MCF 10A (cell line): ENCODE measurements at regions not wholly inside any gene's neighbourhood (a gene's known extent, or its start where the extent isn't known, plus 50 kb on each side); places are given as distances from the start of the nearest gene placed in this dataset.
A peak's percentile ranks its signal among the peaks of the same experiment; 100 is the strongest.

Source experiments
- BruUV-seq: library from RNA; stranded (reverse); fragments of 400-500 nt; replicated peaks from 2 replicates; lab custom pipeline; 2021; lab: Mats Ljungman, UMichigan
- CTCF ChIA-PET: fragments of 300-600 bp; sonication (Branson Sonifier 250); formaldehyde crosslinking; extraction: SDS; loops from one replicate; lab custom pipeline; 2021; ENCODE audit warnings: antibody characterized with exemption, inconsistent platforms; lab: Yijun Ruan, JAX
- POLR2A ChIA-PET: fragments of 300-600, 350-650 bp; sonication (Branson Sonifier 250); formaldehyde crosslinking; extraction: SDS; loops from one replicate; lab custom pipeline; 2020; ENCODE audit warnings: antibody characterized with exemption, inconsistent platforms; lab: Yijun Ruan, JAX
- DNase-seq: peaks from one replicate; pipeline ENCODE4 v3.0.0-alpha.2; 2018; ENCODE audit not compliant: unreplicated experiment
- H3K27ac Mint-ChIP-seq: one replicate; pipeline ENCODE4 v1.8.0; 2022; ENCODE audit warnings: mild to moderate bottlenecking, low read depth, mixed read lengths; ENCODE audit not compliant: unreplicated experiment
- H3K27me3 Mint-ChIP-seq: one replicate; pipeline ENCODE4 v1.8.0; 2022; ENCODE audit warnings: mixed read lengths; ENCODE audit not compliant: insufficient read depth, unreplicated experiment
- H3K36me3 Mint-ChIP-seq: one replicate; pipeline ENCODE4 v1.8.0; 2022; ENCODE audit warnings: mild to moderate bottlenecking, moderate library complexity, mixed read lengths; ENCODE audit not compliant: insufficient read depth, unreplicated experiment
- H3K4me1 Mint-ChIP-seq: one replicate; pipeline ENCODE4 v1.8.0; 2022; ENCODE audit warnings: mixed read lengths; ENCODE audit not compliant: insufficient read depth, unreplicated experiment
- H3K4me3 Mint-ChIP-seq: one replicate; pipeline ENCODE4 v1.8.0; 2022; ENCODE audit warnings: mild to moderate bottlenecking, moderate library complexity, mixed read lengths; ENCODE audit not compliant: unreplicated experiment
- H3K9me3 Mint-ChIP-seq: one replicate; pipeline ENCODE4 v1.8.0; 2022; ENCODE audit warnings: mixed read lengths; ENCODE audit not compliant: unreplicated experiment
- CTCF ChIP-seq: fragments of 200-600 bp; IDR thresholded peaks from one replicate; pipeline ENCODE4 v1.8.0; 2022; ENCODE audit warnings: antibody characterized with exemption, mild to moderate bottlenecking; ENCODE audit not compliant: unreplicated experiment
- intact Hi-C: fragments of 100-400 bp; cut with micrococcal nuclease; formaldehyde crosslinking; loops from 2 replicates; pipeline ENCODE4 v1.14.1; 2022

GRCh38 chr10:83274088-83274487 is 865.2 kb upstream of the GHITM start:
- H3K27ac Mint-ChIP-seq, result no peak overlapping the region
- no peaks in the 10 kb centered on the region for H3K36me3 Mint-ChIP-seq
- no peak for TF ChIP-seq CTCF
- no peaks in the 10 kb centered on the region for H3K9me3 Mint-ChIP-seq
- no TSS peak for BruUV-seq
- peak; percentile 2 for DNase-seq
- no peak overlapping the region for H3K4me3 Mint-ChIP-seq
- ChIA-PET CTCF (interaction anchor here (0.6 to 3.5 kb wide), 3 partner anchors 104 to 876 kb away, joined by 3 to 10 read pairs (median 4); no protein-coding TSS in a partner anchor), POLR2A (interaction anchor here (0.6 kb wide), 1 partner anchor 96 kb away, joined by 3 read pairs; no protein-coding TSS in a partner anchor)
- intact Hi-C loops, result no loop called here
- H3K27me3 Mint-ChIP-seq, result no peaks in the 10 kb centered on the region
- no peaks in the 10 kb centered on the region for H3K4me1 Mint-ChIP-seq

- ChIA-PET CTCF (interaction anchor here (0.7 to 3.5 kb wide), 3 partner anchors 9 to 594 kb away, joined by 3 to 10 read pairs (median 4); no protein-coding TSS in a partner anchor), POLR2A (no interaction called here)
- Mint-ChIP-seq H3K27me3 (no peaks in the 10 kb centered on the region), H3K27ac (no peak overlapping the region), H3K36me3 (no peaks in the 10 kb centered on the region), H3K4me3 (no peak overlapping the region), H3K4me1 (no peaks in the 10 kb centered on the region), H3K9me3 (peaks cover 11% of the 10 kb centered on the region)
- no peak for TF ChIP-seq CTCF
- no peak for DNase-seq
- intact Hi-C loops, result no loop called here
- BruUV-seq, result no TSS peak
Measured at GRCh38 chr10:83276971-83277370, 862.3 kb upstream of the GHITM start.

- no peak for TF ChIP-seq CTCF
- ChIA-PET POLR2A (no interaction called here), CTCF (no interaction called here)
- H3K27ac Mint-ChIP-seq, result no peak overlapping the region
- BruUV-seq, result no TSS peak
- DNase-seq, result no peak
- no peak overlapping the region for H3K4me3 Mint-ChIP-seq
- intact Hi-C loops, result no loop called here
- no peaks in the 10 kb centered on the region for H3K4me1 Mint-ChIP-seq
- H3K36me3 Mint-ChIP-seq, result no peaks in the 10 kb centered on the region
- H3K9me3 Mint-ChIP-seq, result peaks cover 33% of the 10 kb centered on the region
- H3K27me3 Mint-ChIP-seq, result no peaks in the 10 kb centered on the region
Measured at GRCh38 chr10:83283151-83283550, 856.2 kb upstream of the GHITM start.

GRCh38 chr10:83287374-83287773 is 851.9 kb upstream of the GHITM start:
- H3K36me3 Mint-ChIP-seq, result no peaks in the 10 kb centered on the region
- BruUV-seq, result no TSS peak
- H3K9me3 Mint-ChIP-seq, result peaks cover 22% of the 10 kb centered on the region
- DNase-seq, result no peak
- no peaks in the 10 kb centered on the region for H3K4me1 Mint-ChIP-seq
- ChIA-PET CTCF (no interaction called here), POLR2A (no interaction called here)
- TF ChIP-seq CTCF, result no peak
- no peaks in the 10 kb centered on the region for H3K27me3 Mint-ChIP-seq
- intact Hi-C loops, result no loop called here
- no peak overlapping the region for H3K4me3 Mint-ChIP-seq
- no peak overlapping the region for H3K27ac Mint-ChIP-seq
